HuH-7 (cell line): ENCODE measurements at regions not wholly inside any gene's neighbourhood (a gene's known extent, or its start where the extent isn't known, plus 50 kb on each side); places are given as distances from the start of the nearest gene placed in this dataset.
"Not testable (repeated sequence)": the region's sequence is repeated elsewhere in the genome, so short reads cannot be mapped to it uniquely, and the experiment has no call there.

Experiments
- DNase-seq: peaks from one replicate; pipeline ENCODE4 v3.0.0; 2011; ENCODE audit warnings: low spot score

GRCh38 chr13:34696741-34697140 is 245.3 kb upstream of the NBEA start:
- DNase-seq, result no peak

GRCh38 chr13:34698945-34699344 is 243.1 kb upstream of the NBEA start:
- DNase-seq, result no peak

DNA sequence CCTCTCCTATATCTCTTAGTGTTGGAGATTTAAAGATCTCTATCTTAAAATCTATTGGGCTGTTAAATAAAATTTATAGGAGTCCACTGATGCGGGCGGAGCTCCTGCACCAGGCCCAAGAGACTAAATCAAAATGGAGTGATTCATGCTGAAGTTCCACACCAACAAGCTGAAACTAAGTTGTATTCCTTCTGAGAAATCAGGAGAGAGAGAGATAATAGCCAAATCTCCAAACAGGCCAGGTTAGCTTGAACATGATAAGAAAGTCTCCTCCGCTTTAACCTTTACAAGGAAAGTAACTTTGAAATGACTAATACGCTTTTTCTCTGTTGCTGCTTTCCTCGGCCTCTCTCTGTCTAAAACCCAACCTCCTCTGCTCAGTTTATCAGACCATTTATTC is 241.9 kb upstream of the NBEA start:
- no peak for DNase-seq

DNA sequence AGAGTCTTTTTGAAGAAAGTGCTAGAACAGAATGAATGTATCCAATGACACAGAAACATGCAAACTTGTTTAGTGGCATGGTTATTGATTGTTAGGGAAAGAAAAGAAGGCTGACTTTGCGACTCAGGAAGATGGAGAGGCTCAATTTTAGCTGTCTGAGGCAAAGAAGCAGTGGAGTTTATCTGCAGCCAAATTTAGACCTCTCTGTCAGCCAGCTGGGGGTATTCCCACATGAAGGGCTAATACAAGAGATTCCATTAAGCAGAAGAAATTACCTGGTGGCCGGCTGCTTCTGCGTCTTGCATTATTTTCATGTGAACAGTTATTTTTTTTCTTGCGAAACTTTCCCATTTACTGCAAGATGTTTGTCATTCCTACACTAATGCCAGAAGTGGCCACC is 240.2 kb upstream of the NBEA start:
- DNase-seq, result no peak

- DNase-seq, result no peak
Observed at GRCh38 chr13:34708566-34709313, 233.3 kb upstream of the NBEA start.

DNA sequence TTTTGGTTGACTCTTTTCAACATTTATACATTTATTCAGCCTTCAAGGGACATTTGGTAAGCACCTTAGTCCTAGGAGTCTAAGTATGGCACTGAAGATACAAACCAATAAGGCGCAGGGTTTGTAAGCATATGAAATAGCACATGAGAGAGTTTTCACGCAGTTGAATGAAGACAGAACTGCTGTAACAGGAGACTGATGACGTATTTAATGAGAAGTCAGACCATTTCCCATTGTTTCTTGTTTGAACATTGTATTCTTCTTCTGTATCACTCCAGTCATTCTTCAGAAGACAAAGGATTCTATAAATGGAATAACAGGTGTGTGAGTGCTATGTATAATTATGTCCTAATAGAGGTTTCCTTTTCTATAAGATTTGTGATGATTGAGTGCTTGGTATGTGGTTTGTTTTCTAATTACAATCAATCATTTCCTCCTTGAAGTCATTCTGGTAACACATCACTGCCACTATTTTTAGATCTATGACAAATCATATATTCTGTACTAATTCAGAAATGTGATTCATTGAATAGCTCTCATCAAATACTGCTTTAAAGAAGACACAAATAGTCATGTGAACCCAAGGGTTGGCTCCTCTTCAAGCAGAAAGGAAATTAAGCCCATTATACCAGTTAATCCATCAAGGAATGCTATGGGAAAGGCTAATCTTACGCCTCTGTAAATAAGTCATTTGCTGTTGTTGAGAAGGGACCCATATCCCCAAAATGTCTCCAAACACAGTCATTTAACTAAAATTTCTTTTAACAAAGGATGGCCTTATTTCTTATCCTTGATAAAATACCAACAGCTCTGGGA is 222.8 kb upstream of the NBEA start:
- DNase-seq, result no peak

DNA sequence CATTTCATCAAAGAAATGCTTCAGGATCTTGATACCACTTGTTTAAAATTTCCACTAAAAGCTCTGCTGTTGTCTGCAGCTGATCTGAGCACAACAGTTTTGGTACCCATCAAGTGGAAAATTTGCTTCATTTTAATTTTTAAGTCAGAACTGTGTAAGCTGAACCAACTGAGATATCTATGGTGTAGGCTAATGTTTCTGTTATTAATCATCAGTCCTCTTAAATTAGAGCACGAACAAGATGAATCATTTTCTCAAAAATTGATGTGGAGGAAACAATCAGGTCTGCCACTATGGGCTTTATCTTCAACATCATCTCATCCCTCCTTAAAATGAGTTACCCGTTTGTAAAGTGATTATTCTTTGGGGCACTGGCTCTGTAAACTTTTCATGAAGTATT is 221.5 kb upstream of the NBEA start:
- DNase-seq, result no peak

GRCh38 chr13:34721631-34722595 is 220.2 kb upstream of the NBEA start:
- no peak for DNase-seq

GRCh38 chr13:34722922-34723321 is 219.1 kb upstream of the NBEA start:
- no peak for DNase-seq

- DNase-seq, result no peak
Observed at GRCh38 chr13:34730961-34731360, 211.1 kb upstream of the NBEA start.

- no peak for DNase-seq
Observed at GRCh38 chr13:34731486-34731885, 210.6 kb upstream of the NBEA start.

GRCh38 chr13:34733721-34734120 is 208.3 kb upstream of the NBEA start:
- no peak for DNase-seq

DNA sequence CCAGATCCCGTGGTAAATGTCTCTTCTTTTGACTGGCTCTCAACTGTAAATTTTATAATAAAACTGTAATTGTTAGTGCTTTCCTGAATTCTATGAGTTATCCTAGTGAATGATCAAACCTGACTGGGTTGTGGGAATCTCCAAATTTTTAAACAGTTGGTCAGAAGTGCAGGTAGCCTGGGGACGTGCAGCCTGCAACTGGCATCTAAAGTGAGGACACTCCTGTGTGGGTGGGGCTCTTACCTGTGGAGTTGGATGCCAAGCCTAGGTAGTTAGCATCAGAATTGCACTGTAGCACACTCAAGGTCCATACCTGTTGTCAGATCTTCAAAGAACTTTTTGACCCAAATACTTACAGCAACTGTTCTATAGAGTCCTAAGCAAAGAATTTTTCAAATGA is 207.1 kb upstream of the NBEA start:
- no peak for DNase-seq

- no peak for DNase-seq
Observed at GRCh38 chr13:34738254-34738992, 203.6 kb upstream of the NBEA start.

DNA sequence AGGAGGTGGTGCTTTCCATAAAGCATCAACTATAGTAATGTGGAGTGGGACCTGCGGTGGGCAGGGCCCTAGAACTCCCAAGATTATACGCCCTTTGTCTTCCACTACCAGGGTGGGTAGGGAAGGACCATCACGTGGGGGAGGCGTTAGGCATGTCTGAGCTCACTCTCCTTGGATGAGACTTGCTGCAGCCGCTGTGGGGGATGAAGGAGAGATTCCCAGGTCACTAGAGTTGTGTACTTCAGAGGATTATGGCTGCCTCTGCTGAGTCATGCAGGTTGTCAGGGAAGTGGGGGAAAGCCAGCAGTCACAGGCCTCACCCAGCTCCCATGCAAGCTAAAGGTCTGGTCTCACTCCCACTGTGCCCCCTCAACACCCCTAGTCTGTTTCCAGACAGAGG is 195.0 kb upstream of the NBEA start:
- DNase-seq, result not testable (repeated sequence)

- no peak for DNase-seq
Observed at GRCh38 chr13:34747507-34747906, 194.6 kb upstream of the NBEA start.

DNA sequence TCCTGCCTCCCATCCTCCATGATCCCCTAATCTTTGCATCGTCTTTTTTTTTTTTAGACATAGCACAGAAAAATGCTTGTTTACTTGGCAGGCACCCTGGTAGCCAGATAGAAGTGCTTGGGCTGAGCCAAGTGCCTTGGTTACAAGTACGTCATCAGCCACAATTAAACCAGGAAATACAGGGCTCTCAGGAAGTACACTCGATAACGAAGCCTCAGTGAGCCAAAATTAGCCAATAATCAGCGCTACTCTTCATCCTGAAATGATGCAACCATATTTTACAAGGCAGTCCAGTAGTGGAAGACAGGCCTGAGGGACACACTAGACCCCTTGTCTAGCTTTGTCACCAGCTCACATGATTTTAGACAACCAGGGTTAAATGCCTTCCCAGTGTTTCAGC is 194.0 kb upstream of the NBEA start:
- no peak for DNase-seq

DNA sequence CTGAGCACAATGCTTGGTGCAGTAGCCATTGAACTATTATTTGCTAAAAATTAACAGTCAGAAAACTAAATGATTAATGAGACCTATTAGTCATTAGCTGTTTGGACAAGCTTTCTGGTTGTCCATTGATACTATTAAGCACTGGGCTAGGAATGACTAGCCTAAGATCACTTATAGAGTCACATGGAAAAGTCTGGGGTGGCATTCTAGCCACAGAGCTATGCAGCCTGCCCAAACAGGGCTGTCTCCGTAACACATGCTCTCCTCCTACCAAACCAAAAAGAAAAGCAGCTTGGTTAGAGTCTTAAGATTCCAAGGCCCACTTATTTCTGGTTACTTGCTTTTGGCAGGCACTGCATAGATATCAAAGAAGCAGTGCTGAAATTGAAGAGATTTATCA is 193.5 kb upstream of the NBEA start:
- DNase-seq, result no peak

GRCh38 chr13:34749046-34749445 is 193.0 kb upstream of the NBEA start:
- no peak for DNase-seq

GRCh38 chr13:34750078-34750931 is 191.8 kb upstream of the NBEA start:
- DNase-seq, result no peak

GRCh38 chr13:34751044-34751443 is 191.0 kb upstream of the NBEA start:
- DNase-seq, result no peak
